GM21737 (cell line): ENCODE measurements at regions not wholly inside any gene's neighbourhood (a gene's known extent, or its start where the extent isn't known, plus 50 kb on each side); places are given as distances from the start of the nearest gene placed in this dataset.
"Not testable (repeated sequence)": the region's sequence is repeated elsewhere in the genome, so short reads cannot be mapped to it uniquely, and the experiment has no call there.

ENCODE experiments used
- ATAC-seq: cut with Tn5 transposase; IDR thresholded peaks from one replicate; pipeline ENCODE4 v1.9.1; 2021; ENCODE audit warnings: mild to moderate bottlenecking, moderate library complexity; ENCODE audit not compliant: unreplicated experiment

- no peak for ATAC-seq
These were observed 116.3 kb upstream of the CHD6 start for GRCh38 chr20:41734506-41734945.

GRCh38 chr20:41733151-41733550, 115.0 kb upstream of the CHD6 start:
- ATAC-seq, result no peak

- not testable (repeated sequence) for ATAC-seq
These were observed 113.0 kb upstream of the CHD6 start for GRCh38 chr20:41731198-41731597.

GRCh38 chr20:41727681-41728080, 109.5 kb upstream of the CHD6 start:
- ATAC-seq, result not testable (repeated sequence)

- no peak for ATAC-seq
These were observed 108.5 kb upstream of the CHD6 start for GRCh38 chr20:41726727-41727126.

GRCh38 chr20:41719151-41719550, 101.0 kb upstream of the CHD6 start:
- no peak for ATAC-seq

- ATAC-seq, result no peak
These were observed 99.3 kb upstream of the CHD6 start for GRCh38 chr20:41717483-41717882.

GRCh38 chr20:41716911-41717310, 98.7 kb upstream of the CHD6 start:
- ATAC-seq, result no peak

- ATAC-seq, result no peak
These were observed 98.3 kb upstream of the CHD6 start for GRCh38 chr20:41716436-41716835.

GRCh38 chr20:41715526-41715925, 97.3 kb upstream of the CHD6 start:
- no peak for ATAC-seq

- ATAC-seq, result no peak
These were observed 95.9 kb upstream of the CHD6 start for GRCh38 chr20:41714030-41714429.

- no peak for ATAC-seq
These were observed 86.7 kb upstream of the CHD6 start for GRCh38 chr20:41704896-41705295.

- no peak for ATAC-seq
These were observed 84.5 kb upstream of the CHD6 start for GRCh38 chr20:41702647-41703046.

GRCh38 chr20:41701588-41702348, 83.6 kb upstream of the CHD6 start:
- no peak for ATAC-seq

GRCh38 chr20:41699673-41700072, 81.5 kb upstream of the CHD6 start:
- ATAC-seq, result not testable (repeated sequence)

- no peak for ATAC-seq
These were observed 79.8 kb upstream of the CHD6 start for GRCh38 chr20:41697861-41698559.

- no peak for ATAC-seq
These were observed 78.3 kb upstream of the CHD6 start for GRCh38 chr20:41696428-41696827.

GRCh38 chr20:41694796-41695195, 76.6 kb upstream of the CHD6 start:
- ATAC-seq, result no peak

GRCh38 chr20:41693136-41693979, 75.2 kb upstream of the CHD6 start:
- peak; percentile 87 for ATAC-seq

GRCh38 chr20:41692479-41693135, 74.4 kb upstream of the CHD6 start:
- ATAC-seq, result peak; percentile 45

GRCh38 chr20:41691443-41691842, 73.3 kb upstream of the CHD6 start:
- ATAC-seq, result no peak
